AML-193 (cell line): ENCODE measurements at regions not wholly inside any gene's neighbourhood (a gene's known extent, or its start where the extent isn't known, plus 50 kb on each side); places are given as distances from the start of the nearest gene placed in this dataset.
"Not testable (repeated sequence)": the region's sequence is repeated elsewhere in the genome, so short reads cannot be mapped to it uniquely, and the experiment has no call there.

Experiments
- DNase-seq, 2 experiments: peaks; one replicate each; lab custom pipeline; 2025; lab: John Stamatoyannopoulos, UW

- DNase-seq, result no peak
These were observed 93.7 kb upstream of the TBC1D5 start for GRCh38 chr3:17836092-17836491.

GRCh38 chr3:17833786-17834559, 91.5 kb upstream of the TBC1D5 start:
- no peak for DNase-seq

- no peak for DNase-seq
These were observed 89.6 kb upstream of the TBC1D5 start for GRCh38 chr3:17832016-17832415.

- no peak for DNase-seq
These were observed 88.9 kb upstream of the TBC1D5 start for GRCh38 chr3:17831366-17831765.

- DNase-seq, result no peak
These were observed 88.4 kb upstream of the TBC1D5 start for GRCh38 chr3:17830788-17831187.

- no peak for DNase-seq
These were observed 86.0 kb upstream of the TBC1D5 start for GRCh38 chr3:17828388-17828787.

- no peak for DNase-seq
These were observed 82.9 kb upstream of the TBC1D5 start for GRCh38 chr3:17825298-17825697.

- DNase-seq, result no peak
These were observed 81.4 kb upstream of the TBC1D5 start for GRCh38 chr3:17823816-17824215.

GRCh38 chr3:17823036-17823435, 80.6 kb upstream of the TBC1D5 start:
- no peak for DNase-seq

GRCh38 chr3:17820704-17821103, 78.3 kb upstream of the TBC1D5 start:
- no peak for DNase-seq

- DNase-seq, result no peak
These were observed 77.8 kb upstream of the TBC1D5 start for GRCh38 chr3:17820275-17820674.

GRCh38 chr3:17817973-17818372, 75.5 kb upstream of the TBC1D5 start:
- not testable (repeated sequence) for DNase-seq

GRCh38 chr3:17817545-17817944, 75.1 kb upstream of the TBC1D5 start:
- DNase-seq, result no peak

GRCh38 chr3:17816839-17817238, 74.4 kb upstream of the TBC1D5 start:
- not testable (repeated sequence) for DNase-seq

- DNase-seq, result not testable (repeated sequence)
These were observed 69.9 kb upstream of the TBC1D5 start for GRCh38 chr3:17812328-17812727.

- no peak for DNase-seq
These were observed 69.2 kb upstream of the TBC1D5 start for GRCh38 chr3:17811646-17812045.

GRCh38 chr3:17810759-17811158, 68.3 kb upstream of the TBC1D5 start:
- no peak for DNase-seq

- no peak for DNase-seq
These were observed 66.6 kb upstream of the TBC1D5 start for GRCh38 chr3:17808994-17809393.

- no peak for DNase-seq
These were observed 64.4 kb upstream of the TBC1D5 start for GRCh38 chr3:17806876-17807275.

GRCh38 chr3:17806201-17806600, 63.8 kb upstream of the TBC1D5 start:
- DNase-seq, result no peak

- DNase-seq, result no peak
These were observed 63.1 kb upstream of the TBC1D5 start for GRCh38 chr3:17805461-17805940.

GRCh38 chr3:17802950-17803349, 60.5 kb upstream of the TBC1D5 start:
- no peak for DNase-seq

GRCh38 chr3:17801131-17801530, 58.7 kb upstream of the TBC1D5 start:
- DNase-seq, result no peak

GRCh38 chr3:17800232-17800631, 57.8 kb upstream of the TBC1D5 start:
- DNase-seq, result no peak
